Smooth muscle cell of the brain vasculature (primary cell): ENCODE measurements at regions not wholly inside any gene's neighbourhood (a gene's known extent, or its start where the extent isn't known, plus 50 kb on each side); places are given as distances from the start of the nearest gene placed in this dataset.
"Not testable (repeated sequence)": the region's sequence is repeated elsewhere in the genome, so short reads cannot be mapped to it uniquely, and the experiment has no call there.

Experiments
- DNase-seq: peaks from one replicate; pipeline ENCODE4 v3.0.0-alpha.2; 2012; ENCODE audit warnings: low read depth, low spot score

DNA sequence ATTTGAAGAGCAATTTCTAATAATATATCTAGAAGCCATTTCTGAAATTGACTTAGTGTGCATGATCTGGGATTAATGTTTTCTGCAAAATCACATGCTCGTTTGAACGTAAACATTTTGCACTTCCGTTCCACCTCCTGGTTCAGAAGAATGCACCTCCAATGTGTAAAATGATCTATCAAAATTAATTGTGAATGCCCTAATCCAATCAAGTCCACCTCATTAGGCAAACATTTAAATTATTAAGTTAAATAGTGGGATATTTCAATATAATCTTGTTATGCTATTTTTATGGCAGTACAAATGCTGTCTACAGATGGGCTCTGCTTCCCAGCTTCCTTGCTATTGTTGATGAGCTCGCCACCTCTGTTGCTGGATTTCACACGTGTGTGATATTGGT is 542.5 kb downstream of the INSC start:
- no peak for DNase-seq

DNA sequence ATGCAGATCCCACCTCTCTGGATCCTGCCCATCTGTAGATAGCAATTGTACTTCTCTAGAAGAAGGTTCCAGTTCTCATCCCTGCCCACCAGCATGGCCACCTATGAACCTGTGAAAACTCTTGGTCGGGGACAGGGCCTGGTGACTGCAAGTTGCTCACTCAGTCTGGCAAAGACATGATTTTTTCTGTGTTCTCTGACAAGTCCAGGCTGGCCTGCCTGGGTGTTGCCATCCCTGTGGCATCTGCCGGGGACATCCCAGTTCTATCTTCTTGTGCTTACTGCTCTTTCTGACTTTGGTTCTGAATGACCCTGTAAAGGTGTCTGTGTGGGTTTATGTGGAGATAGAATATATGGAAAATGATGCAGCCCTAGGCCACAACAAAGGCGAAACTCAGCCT is 545.8 kb downstream of the INSC start:
- no peak for DNase-seq

DNA sequence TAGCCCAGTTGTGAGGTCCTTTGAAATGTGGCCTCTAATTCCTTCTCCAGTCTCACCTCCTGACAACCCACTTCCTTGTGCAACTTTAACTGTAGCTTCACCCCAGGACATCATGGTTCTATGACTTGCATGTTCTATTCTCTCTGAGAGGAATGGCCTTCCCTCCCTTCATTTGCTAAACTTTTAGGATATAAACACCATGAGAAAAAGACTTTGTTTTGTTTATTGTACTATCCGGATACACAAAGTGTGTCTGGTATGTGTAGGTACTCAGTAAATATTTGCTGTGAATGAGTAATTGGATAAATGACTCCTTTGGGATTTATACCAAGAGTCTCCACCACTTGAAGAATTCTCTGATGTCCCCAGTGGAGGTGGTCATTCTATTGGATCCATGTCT is 547.6 kb downstream of the INSC start:
- no peak for DNase-seq

DNA sequence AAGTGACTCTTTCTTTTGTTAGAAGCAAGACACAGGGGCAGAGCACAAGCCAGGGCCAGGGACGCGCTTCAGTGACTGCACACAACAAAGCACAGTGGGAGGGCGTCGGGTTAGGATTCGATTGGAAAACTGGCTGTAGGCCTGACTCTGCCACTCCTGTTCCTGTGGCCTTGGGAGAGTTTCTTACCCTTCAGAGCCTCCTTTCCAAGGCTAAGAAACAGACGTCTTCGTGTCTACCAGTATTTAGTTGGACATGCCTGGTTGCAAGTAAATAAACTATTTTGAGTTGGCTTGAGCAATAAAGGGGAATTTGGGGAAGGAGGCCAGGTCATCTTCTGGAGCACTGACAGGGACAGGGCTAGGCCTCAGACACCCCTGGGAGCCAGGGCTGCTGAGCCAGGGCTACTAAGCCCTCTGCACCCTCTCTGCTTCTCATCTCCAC is 549.1 kb downstream of the INSC start:
- DNase-seq = no peak

DNA sequence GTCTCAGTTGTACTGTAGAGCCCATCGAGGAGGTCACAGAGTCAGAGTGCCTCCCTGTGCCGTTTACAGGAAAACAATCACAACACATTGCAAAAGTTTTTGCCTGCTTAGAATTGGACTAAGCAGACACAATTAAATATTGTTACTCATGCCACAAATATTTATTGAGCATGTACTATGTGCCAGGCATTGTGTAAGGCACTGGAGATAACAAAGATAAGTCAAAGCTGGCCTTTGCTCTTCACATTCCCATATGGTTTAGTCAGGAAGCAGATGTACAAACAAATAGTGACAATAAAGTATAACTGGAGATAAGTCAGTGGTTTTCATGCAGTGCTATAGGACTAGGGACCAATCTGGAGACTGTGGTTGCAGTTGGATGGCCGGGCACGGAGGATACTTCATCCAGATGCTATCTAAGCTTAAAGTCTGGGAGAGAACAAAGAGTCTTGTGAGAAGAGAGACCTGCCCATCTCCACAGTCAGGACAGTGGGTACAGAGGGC is 550.7 kb downstream of the INSC start:
- no peak for DNase-seq

DNA sequence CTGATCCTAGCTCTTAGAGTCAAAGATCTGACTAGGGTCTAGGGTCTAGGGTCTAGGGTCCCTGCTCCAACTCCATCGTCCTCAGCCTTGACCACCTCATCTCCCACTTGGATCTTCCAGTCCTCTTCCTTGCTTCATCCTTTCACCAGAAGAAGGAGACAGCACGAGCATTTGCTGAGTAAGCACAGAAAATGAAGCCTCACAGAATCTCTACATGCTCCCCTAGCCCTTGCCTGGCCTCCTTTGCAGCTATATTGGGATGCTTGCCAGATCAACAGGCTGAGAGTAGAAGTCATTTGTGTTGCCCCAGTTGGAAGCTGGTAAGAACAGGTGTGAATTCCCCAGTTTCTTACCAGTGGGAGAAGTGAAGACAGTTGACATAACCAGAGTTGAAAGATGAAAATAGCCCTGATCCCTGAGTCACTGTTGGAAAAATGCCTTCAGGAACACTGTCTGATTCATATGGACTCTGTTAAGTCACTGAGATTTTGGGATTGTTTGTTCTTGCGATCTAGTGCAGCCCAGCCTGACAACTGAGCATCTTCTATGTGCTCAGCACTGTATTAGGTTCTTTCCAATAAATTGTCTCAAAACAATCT is 552.5 kb downstream of the INSC start:
- no peak for DNase-seq

DNA sequence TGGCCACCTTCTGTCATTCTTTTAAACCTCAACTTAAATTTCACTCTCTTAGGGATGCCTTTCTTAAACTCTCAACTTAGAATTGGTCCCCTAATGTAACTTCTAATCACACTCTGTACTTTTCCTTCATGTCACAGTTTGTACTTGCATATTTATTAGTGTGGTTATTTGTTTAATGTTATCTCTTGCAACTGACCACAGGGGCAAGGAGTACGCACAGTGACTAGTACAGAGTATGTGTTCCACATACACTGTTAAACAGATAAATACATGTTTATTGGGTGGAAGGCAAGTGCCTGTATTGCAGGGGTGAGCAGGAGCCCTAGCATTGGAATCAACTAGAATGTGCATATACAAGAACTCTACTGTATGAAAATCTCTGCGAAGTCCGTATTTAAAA is 554.0 kb downstream of the INSC start:
- no peak for DNase-seq

DNA sequence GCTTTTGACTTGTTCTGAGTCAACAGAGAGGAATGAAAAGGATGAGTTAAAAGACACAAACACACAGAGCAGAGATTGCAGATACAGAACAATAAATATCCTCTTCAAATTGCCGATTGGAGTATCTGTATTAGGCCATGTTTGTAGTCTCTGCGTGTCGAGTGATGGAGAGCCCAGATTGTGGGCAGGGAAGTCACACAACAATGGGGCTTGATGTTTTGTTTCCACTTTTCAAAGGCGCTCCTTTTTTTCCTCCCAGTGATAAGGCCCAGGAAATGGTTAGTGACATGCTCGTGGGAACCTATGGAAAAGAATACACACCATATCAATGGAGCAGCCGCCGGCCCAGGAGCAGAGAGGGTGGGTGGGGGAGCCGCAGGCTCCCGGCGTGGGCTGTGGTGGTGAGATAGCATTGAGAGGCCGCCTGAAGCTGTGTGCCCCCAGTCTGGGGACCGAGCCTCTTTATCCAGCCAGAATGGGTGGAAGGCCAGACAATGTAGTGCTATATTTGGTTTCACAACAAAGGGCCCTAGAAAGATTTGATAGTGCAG is 555.9 kb downstream of the INSC start:
- no peak for DNase-seq

DNA sequence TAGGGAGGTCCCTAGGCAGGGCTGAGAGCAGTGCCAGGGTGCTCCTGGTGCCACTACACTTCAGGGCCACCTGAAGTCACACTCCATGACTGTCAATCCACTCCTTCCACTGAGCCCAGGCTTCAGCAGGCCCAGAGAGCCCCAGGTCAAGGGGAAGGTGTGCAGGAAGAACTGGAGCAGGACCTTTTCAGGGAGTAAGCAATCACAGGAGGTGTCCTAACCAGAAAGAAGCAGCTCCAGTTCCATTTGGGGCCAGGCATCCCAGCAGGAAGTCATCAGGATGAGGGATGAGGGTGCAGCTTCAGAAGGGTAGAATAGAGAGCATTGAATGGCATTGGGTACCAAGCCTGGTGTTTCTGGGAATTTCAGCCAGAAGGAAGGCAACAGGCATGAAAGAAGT is 556.5 kb downstream of the INSC start:
- DNase-seq = no peak

DNA sequence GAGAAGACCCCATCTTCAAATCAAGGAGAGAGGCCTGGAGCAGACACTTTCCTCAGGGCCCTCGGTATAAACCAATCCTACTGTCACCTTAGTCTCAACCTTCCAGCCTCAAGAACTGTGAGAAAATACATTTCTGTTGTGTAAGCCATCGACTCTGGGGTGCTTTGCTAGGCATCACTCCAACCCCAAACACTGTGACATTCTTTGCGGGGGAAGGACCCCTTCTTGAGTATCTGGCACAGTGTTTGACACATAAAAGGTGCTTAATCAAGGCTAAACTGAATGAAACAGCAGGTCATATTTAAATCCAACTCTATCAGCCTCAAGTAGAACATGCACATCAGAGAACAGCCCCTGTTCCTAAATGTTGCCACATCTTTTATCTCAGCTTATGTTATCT is 558.1 kb downstream of the INSC start:
- DNase-seq = no peak

DNA sequence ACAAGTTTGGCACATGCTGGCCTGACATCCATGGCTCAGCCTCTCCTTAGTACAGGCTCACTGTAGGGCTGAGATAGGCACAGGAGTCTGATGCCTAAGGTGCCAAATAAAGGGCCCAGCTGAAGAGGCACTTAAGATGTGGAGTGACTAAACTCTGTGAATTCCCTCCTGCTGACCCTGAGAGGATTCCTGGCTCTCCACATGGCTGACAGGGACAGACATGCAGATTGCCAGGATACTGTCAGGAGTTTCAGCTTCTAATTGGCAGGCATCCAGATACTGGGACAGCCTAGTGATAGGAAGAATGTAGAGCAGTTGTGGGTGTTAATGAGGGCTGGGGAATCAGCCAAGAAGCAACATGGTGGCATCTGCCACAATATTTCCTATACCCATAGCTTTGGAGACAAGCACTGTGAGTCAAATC is 558.7 kb downstream of the INSC start:
- no peak for DNase-seq

DNA sequence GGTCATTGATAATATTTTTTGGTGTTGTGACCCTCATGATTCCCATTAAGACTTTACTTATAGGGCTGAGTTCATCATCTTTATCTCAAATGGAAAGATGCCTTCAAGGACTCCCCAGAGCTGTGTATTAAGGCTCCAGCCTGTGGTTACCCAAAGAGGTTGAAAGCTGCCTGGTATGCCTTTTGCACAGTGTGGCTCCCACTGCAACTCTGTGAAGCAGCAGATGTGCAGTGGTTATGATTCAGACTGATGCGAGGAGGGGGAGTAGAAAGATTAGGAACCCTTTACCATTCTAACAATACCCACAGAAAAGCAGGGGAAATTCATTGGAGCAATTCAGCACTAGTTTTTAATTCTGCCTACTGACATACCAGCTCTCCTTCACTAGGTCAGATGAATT is 560.0 kb downstream of the INSC start:
- no peak for DNase-seq

DNA sequence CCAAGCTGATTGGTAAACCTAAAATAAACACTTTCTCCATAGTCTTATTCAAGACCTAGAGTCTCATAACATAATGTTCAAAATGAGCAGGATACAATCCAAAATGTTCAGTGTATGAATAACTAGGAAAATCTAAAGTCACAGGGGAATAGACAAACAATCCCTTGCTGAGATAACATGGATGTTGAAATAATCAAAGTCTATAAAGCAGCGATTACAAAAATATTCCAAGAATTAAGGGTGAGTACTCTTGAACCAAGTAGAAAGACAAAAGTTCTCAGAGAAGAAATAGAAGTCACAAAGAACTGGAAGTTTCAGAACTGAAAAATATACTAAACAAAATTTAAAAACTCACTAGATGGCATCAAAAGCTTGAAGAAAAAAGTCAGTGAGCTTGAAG is 561.0 kb downstream of the INSC start:
- DNase-seq = no peak

DNA sequence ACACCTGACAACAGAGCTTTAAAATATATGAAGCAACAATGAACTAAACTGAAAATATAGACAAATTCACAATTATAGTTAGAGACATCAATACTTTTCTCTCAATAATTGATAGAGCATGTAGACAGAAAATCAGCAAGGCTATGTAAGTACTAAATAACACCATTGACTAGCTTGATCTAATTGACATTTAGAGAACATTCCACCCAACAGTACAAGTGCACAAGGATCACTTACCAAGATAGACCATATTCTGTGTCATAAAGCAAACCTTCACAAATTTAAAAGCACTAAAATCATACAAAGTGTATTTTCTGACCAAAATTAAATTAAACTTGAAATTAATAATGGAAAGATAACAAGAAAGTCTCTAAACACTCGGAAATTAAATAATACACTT is 562.5 kb downstream of the INSC start:
- no peak for DNase-seq

DNA sequence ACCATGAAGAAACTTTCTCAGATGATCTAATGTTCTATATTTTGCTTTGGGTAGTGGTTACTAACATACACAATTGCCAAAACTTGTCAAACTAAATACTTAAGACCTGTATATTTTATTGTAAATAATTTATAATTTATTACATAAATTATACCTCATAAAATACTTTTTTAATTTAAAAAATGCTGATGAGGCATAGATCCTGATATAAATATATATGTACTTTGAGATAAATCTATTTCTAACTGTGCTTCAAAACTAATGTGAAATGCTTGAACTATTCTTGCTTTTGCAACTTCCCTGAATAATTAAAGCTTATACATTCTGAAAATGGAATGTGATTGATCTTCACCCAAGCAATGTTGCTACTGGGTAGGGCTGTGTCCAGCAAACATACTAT is 568.8 kb downstream of the INSC start:
- no peak for DNase-seq

DNA sequence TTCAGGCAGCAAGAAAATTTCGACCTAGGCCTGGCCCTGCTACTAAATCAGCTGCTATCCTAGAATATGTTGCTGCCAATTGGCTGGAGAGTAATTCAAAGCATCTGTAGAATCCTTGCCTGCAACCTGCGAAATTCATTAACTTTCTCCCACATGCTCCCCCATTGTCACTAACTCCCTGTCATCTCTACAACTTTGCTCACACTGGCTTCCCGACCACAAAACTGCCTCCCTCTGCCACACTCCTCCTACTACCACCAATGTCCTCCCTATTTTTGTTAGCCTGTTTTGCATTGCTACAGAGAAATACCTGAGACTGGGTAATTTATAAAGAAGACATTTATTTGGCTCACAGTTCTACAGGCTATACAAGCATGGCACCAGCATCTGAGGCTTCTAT is 570.6 kb downstream of the INSC start:
- no peak for DNase-seq

DNA sequence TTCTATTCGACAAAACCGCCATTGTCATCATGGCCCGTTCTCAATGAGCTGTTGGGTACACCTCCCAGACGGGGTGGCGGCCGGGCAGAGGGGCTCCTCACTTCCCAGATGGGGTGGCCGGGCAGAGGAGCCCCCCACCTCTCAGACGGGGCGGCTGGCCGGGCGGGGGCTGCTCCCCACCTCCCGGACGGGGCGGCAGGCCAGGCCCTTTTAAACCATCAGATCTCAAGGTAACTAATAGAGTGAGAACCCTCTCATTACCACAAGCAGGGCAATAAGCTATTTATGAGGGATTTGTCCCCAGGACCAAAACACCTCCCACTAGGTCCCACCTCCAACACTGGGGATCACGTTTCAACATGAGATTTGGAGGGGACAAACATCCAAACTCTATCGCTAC is 571.5 kb downstream of the INSC start:
- DNase-seq = not testable (repeated sequence)

DNA sequence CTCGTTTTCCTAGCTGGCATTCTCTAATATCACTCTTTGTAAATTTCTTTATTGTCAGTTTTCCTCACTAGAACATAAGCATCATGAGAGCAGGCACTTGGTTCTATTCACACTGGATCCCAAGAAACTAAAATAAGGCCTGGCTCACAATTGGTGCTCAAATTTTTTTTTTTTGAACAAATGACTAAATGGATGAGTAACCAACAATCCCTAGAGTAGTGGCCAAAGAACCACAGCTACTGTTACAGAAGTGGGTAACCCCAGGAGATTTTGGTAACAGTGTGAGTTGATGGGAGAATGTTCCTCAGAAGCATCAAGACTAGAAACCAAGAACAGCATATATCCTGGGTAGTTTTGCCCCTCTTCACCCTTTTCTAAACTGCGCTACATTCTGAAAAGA is 572.6 kb downstream of the INSC start:
- DNase-seq = no peak

DNA sequence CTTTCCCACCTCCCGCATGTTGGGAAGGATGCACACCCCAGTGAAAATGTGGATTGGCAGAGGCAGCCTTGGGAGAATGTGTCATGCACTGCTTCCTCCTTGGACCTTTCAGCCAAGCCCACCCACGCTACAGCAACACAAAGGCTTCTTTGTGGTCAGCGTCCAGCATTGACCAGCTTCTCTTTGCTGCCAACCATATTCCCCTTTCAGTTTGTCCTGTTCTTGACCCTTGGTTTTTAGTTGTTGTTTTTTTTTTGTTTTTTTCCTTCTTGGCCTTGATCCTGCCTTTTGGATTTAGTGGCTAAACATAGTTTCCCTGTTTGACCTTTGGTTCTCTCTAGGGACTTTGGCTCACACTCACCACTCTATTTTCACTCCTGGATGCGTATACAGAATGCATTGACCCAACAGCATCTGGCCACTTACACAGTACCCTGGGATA is 573.6 kb downstream of the INSC start:
- DNase-seq = no peak

DNA sequence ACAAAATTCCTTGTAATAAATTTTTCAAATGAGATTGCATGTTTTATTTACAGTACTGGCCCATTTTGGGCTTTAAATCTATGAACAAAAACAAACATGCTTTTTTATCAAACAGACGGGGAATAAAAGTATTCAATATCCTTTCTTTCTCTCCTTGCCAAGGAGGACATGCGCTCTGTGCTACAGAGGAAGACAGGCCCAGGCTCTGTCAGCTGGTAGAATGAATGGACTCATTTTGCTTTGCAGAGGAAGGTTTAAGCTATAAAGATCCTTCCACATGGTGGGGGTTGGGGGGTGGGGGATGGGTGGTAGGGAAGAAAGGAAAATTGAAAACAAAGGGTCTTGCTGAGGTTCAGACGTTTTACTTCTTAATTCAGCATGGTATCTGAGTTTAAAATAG is 575.6 kb downstream of the INSC start:
- DNase-seq = no peak

DNA sequence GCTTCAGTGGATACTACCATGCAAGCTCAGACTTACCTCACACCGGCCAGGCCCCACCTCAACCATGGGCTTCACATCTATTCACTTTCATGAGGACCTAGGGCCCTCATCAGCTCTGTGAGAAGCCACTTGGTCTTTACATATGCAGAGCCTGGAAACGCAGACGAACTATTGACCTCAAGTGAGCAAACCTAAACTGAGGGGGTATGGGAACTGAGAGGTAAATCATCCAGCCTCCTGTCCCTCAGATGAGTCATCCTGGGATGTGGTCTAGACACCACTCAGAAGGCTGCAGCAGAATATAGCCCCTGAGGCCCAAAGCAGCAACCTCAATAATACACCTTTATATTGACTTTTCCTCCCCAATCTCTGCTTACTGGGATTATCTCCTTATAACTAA is 578.0 kb downstream of the INSC start:
- DNase-seq = no peak

DNA sequence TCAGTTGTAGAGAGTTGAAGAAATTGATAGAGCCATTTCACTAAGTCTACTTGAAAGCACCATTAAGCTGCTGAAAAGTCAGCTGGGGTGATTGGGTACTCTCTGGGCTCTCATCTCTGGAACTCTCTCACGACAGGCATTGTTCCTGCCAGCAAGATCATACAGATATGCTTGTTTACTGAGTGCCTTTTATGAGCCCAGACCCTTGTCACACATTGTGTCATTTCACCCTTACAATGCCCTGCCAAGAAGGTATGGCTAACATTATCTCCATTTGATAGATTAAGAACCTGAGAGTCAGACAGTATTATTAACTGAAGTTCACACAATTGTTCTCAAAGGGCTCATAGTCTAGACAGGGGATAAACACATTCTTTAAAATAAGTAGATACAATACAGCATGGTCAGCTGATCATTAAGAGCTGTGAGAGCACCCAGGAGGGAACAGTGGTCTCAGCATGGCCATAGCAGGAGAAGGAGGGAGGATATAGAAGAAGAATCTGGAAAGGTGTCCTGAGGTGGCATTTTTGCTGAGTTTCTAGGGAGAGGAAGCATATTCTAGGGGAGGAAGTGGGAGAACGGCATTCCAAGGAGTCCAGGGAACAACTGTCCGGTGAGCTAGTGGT is 580.5 kb downstream of the INSC start:
- no peak for DNase-seq

DNA sequence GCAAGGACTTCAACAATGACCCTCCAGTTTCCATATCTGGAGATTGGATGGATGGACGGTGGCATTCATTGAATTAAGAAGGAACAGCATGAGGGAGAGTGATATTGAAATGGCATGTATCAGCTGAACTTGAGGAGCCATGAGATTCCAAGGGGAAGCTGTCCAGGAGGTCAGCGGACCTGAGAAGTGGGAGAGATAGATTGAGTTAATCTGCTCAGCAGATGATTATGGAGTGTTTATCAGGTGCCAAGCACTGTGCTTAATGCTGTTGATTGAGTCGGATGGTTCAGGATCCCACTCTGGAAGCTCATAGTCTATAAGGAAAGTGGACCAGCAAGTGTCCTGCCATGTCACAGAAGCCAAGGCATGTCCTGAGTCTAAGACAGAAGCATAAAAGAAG is 581.3 kb downstream of the INSC start:
- DNase-seq = no peak
